ENCODE measurements at regions not wholly inside any gene's neighbourhood (a gene's known extent, or its start where the extent isn't known, plus 50 kb on each side); places are given as distances from the start of the nearest gene placed in this dataset.
A peak's percentile ranks its signal among the peaks of the same experiment; 100 is the strongest.

DNA sequence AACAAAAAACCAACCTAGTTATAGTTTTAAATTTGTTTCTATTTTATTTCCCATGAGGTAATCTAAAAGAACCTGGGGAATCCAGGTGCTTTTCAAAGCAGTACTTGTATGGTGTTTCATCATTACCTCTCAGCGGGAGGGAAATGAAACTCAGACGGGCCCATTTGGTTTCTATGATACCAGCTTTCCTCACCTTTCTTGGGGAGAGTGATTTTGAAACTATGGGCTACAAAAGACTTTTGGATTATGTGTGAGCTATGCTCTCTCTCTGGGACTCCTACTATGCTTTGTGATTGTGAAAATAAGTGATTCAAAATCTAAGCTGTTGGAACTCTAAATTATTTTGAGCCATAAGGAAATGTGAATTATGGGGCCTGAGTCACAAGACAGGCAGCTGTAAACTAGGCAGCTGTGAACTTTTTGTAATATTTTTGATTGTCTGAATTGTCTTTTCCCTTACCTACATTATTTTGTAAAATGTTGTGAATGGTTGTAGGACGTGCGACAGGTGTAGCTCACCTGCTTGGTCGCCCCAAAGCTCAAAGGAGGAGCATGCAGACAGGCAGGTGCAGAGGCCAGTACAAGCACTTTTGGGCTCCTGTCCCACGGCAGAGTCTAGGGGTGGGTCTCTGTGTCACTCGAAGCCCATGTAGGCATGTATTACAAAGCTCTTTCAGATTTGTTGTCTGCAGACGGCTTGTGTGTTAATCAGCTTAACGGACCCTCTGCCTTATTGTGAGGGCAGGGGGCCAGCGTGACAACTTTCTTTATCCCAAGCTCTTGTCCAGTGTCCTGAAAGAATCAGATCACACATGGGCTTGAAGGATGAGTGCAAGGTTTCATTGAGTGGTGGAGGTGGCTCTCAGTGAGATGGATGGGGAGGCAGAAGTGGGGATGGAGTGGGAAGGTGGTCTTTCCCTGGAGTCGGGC, 64.8 kb upstream of the BACH1 start (continued):
- TF ChIP-seq, protein P1, sequence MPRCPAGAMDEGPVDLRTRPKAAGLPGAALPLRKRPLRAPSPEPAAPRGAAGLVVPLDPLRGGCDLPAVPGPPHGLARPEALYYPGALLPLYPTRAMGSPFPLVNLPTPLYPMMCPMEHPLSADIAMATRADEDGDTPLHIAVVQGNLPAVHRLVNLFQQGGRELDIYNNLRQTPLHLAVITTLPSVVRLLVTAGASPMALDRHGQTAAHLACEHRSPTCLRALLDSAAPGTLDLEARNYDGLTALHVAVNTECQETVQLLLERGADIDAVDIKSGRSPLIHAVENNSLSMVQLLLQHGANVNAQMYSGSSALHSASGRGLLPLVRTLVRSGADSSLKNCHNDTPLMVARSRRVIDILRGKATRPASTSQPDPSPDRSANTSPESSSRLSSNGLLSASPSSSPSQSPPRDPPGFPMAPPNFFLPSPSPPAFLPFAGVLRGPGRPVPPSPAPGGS (IDR thresholded peaks at IDR 0.05; ENCODE audit: borderline replicate concordance, insufficient read depth, low read depth, low read length, poor library complexity, severe bottlenecking), result peak; percentile 81
- TF ChIP-seq, protein P2, sequence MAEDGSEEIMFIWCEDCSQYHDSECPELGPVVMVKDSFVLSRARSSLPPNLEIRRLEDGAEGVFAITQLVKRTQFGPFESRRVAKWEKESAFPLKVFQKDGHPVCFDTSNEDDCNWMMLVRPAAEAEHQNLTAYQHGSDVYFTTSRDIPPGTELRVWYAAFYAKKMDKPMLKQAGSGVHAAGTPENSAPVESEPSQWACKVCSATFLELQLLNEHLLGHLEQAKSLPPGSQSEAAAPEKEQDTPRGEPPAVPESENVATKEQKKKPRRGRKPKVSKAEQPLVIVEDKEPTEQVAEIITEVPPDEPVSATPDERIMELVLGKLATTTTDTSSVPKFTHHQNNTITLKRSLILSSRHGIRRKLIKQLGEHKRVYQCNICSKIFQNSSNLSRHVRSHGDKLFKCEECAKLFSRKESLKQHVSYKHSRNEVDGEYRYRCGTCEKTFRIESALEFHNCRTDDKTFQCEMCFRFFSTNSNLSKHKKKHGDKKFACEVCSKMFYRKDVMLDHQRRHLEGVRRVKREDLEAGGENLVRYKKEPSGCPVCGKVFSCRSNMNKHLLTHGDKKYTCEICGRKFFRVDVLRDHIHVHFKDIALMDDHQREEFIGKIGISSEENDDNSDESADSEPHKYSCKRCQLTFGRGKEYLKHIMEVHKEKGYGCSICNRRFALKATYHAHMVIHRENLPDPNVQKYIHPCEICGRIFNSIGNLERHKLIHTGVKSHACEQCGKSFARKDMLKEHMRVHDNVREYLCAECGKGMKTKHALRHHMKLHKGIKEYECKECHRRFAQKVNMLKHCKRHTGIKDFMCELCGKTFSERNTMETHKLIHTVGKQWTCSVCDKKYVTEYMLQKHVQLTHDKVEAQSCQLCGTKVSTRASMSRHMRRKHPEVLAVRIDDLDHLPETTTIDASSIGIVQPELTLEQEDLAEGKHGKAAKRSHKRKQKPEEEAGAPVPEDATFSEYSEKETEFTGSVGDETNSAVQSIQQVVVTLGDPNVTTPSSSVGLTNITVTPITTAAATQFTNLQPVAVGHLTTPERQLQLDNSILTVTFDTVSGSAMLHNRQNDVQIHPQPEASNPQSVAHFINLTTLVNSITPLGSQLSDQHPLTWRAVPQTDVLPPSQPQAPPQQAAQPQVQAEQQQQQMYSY (CRISPR knock-in tag; IDR thresholded peaks at IDR 0.05), result no peak
- no peak for TF ChIP-seq NFYA (IDR thresholded peaks at IDR 0.05; ENCODE audit: borderline replicate concordance, low read depth, low read length)
- TF ChIP-seq SRF (IDR thresholded peaks at IDR 0.05; ENCODE audit: low read depth in 2 of 2, low read length in 2 of 2), result peak in 1 of 2 experiments; percentile 71; a peak in 2 of 4 replicates
- no peak for TF ChIP-seq SP1 (IDR thresholded peaks at IDR 0.05; ENCODE audit: low read depth, low read length)
- TF ChIP-seq CHD1 (IDR thresholded peaks at IDR 0.05; ENCODE audit: low read depth, low read length), result no peak
- peak; percentile 91 for TF ChIP-seq MEF2A (IDR thresholded peaks at IDR 0.05; ENCODE audit: insufficient read depth, low read depth, low read length)
- peak; percentile 62 for TF ChIP-seq GABPA (IDR thresholded peaks at IDR 0.05; ENCODE audit: low read depth)
- peak; percentile 71; the same call in 1 of the 2 replicates for TF ChIP-seq CREB1 (IDR thresholded peaks at IDR 0.05; ENCODE audit: low read depth)
- TF ChIP-seq ZNF384 (IDR thresholded peaks at IDR 0.05; ENCODE audit: borderline replicate concordance, low read depth, low read length), result no peak
- TF ChIP-seq POLR2A (IDR thresholded peaks at IDR 0.05; ENCODE audit: low read depth, low read length), result no peak
- TF ChIP-seq, protein P3, sequence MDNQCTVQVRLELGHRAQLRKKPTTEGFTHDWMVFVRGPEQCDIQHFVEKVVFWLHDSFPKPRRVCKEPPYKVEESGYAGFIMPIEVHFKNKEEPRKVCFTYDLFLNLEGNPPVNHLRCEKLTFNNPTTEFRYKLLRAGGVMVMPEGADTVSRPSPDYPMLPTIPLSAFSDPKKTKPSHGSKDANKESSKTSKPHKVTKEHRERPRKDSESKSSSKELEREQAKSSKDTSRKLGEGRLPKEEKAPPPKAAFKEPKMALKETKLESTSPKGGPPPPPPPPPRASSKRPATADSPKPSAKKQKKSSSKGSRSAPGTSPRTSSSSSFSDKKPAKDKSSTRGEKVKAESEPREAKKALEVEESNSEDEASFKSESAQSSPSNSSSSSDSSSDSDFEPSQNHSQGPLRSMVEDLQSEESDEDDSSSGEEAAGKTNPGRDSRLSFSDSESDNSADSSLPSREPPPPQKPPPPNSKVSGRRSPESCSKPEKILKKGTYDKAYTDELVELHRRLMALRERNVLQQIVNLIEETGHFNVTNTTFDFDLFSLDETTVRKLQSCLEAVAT (IDR thresholded peaks at IDR 0.05), result no peak
- TF ChIP-seq KLF5 (IDR thresholded peaks at IDR 0.05; ENCODE audit: partially characterized antibody), result peak; percentile 7
- no peak for TF ChIP-seq RAD51 (IDR thresholded peaks at IDR 0.05)
- TF ChIP-seq SMAD5 (IDR thresholded peaks at IDR 0.05; ENCODE audit: low read depth), result no peak
- peak; percentile 96 for TF ChIP-seq JUNB (IDR thresholded peaks at IDR 0.05)
- TF ChIP-seq IKZF2 (IDR thresholded peaks at IDR 0.05), result peak; percentile 96
- TF ChIP-seq MYB (IDR thresholded peaks at IDR 0.05; ENCODE audit: borderline replicate concordance, low read depth, low read length), result no peak
- peak; percentile 78 for TF ChIP-seq PML (IDR thresholded peaks at IDR 0.05; ENCODE audit: low read length)
- TF ChIP-seq ZNF217 (IDR thresholded peaks at IDR 0.05), result no peak; the same call in 1 of the 2 replicates
- no peak for TF ChIP-seq NFXL1 (IDR thresholded peaks at IDR 0.05; ENCODE audit: borderline replicate concordance)
- TF ChIP-seq NBN (IDR thresholded peaks at IDR 0.05), result 0 out of 2 replicates have a peak, but pooled peaks have one; percentile 52
- TF ChIP-seq RCOR1 (conservative IDR thresholded peaks at IDR 0.05; ENCODE audit: low read depth, low read length), result no peak
- TF ChIP-seq WRNIP1 (IDR thresholded peaks at IDR 0.05; ENCODE audit: borderline replicate concordance, low read depth, low read length), result no peak
- no peak for TF ChIP-seq ASH2L (IDR thresholded peaks at IDR 0.05; ENCODE audit: borderline replicate concordance, low read depth)
- peak; percentile 87 for TF ChIP-seq IRF4 (IDR thresholded peaks at IDR 0.05; ENCODE audit: low read depth, low read length)
- peak; percentile 87; the same call in 1 of the 2 replicates for TF ChIP-seq MTA3 (IDR thresholded peaks at IDR 0.05; ENCODE audit: borderline replicate concordance, low read length)

Measured in GM12878 (cell line).